Transverse colon (tissue), 4 donors: ENCODE measurements at regions not wholly inside any gene's neighbourhood (a gene's known extent, or its start where the extent isn't known, plus 50 kb on each side); places are given as distances from the start of the nearest gene placed in this dataset.

Source experiments
- DNase-seq: peaks from one replicate; pipeline ENCODE4 v3.0.0-alpha.2; 2019
- H3K27ac ChIP-seq, 4 donors: fragments of 200-600 bp; sonication (generic); 2 replicates each; pipeline ENCODE4 v1.5.1; 2016 to 2018; ENCODE audit warnings: inconsistent platforms in 4 of 4
- H3K27me3 ChIP-seq: fragments of 200-600 bp; sonication (generic); 2 replicates; pipeline ENCODE4 v1.5.1; 2017; ENCODE audit warnings: inconsistent platforms
- H3K36me3 ChIP-seq, 4 donors: fragments of 200-600 bp; sonication (generic); 2 replicates each; pipeline ENCODE4 v1.5.1; 2017 to 2019; ENCODE audit warnings: inconsistent platforms in 4 of 4
- H3K4me1 ChIP-seq, 4 donors: fragments of 200-600 bp; sonication (generic); 2 replicates each; pipeline ENCODE4 v1.5.1; 2017 to 2020; ENCODE audit warnings: inconsistent platforms in 4 of 4
- H3K4me3 ChIP-seq, 4 donors: fragments of 200-600 bp; sonication (generic); 1 replicate in 1 of 4; 2 replicates in 3 of 4; pipeline versions ENCODE4 v1.5.1 to v1.6.1; 2017 to 2019; ENCODE audit warnings: inconsistent platforms in 4 of 4
- H3K9me3 ChIP-seq, 2 donors: fragments of 200-600 bp; sonication (generic); 2 replicates each; pipeline ENCODE4 v1.5.1; 2017 to 2019; ENCODE audit warnings: inconsistent platforms in 2 of 2
- EP300 ChIP-seq: sonication (generic); formaldehyde crosslinking; IDR thresholded peaks from one replicate; pipeline ENCODE4 v1.6.1; 2017; ENCODE audit warnings: antibody characterized with exemption, low read depth
- POLR2A ChIP-seq: fragments of 450-650 bp; IDR thresholded peaks from one replicate; pipeline ENCODE4 v1.6.1; 2016; ENCODE audit warnings: antibody characterized with exemption, mild to moderate bottlenecking, moderate library complexity
- POLR2AphosphoS5 ChIP-seq, 3 donors: sonication (generic); formaldehyde crosslinking; IDR thresholded peaks; one replicate each; pipeline ENCODE4 v1.6.1; 2016; ENCODE audit warnings: antibody characterized with exemption in 3 of 3
- WGBS, 2 donors: methylation state at CpG; one replicate each; pipeline ENCODE4 v1.1.5; 2018; ENCODE audit warnings: low coverage in 1 of 2; 5-methylcytosine and 5-hydroxymethylcytosine counted together
- in situ Hi-C, 4 donors: fragments of 200-750 bp; cut with MboI; loops; one replicate each; pipeline versions ENCODE4 v1.15.0 to v1.15.1; 2017; ENCODE audit warnings: low sequenced_read_pairs in 3 of 4, low pct_ligation_motif_present in 1 of 4, low pct_unique_long_range_greater_than_20kb in 1 of 4
- intact Hi-C: fragments of 100-400 bp; cut with DNase I; formaldehyde crosslinking; loops from one replicate; pipeline ENCODE4 v1.15.1; 2023; ENCODE audit warnings: low total_unique reads
- TF ChIP-seq, protein P1 (sequence below), 5 experiments: fragments of 200-600 bp in 3 of 5; fragments of 450-650 bp in 2 of 5; sonication (generic) in 3 of 5; IDR thresholded peaks; 1 replicate in 2 of 5; 2 replicates in 3 of 5; pipeline ENCODE4 v1.5.1; 2016 to 2017; ENCODE audit warnings: antibody characterized with exemption in 5 of 5, inconsistent platforms in 3 of 5, mild to moderate bottlenecking in 2 of 5, moderate library complexity in 1 of 5

DNA sequence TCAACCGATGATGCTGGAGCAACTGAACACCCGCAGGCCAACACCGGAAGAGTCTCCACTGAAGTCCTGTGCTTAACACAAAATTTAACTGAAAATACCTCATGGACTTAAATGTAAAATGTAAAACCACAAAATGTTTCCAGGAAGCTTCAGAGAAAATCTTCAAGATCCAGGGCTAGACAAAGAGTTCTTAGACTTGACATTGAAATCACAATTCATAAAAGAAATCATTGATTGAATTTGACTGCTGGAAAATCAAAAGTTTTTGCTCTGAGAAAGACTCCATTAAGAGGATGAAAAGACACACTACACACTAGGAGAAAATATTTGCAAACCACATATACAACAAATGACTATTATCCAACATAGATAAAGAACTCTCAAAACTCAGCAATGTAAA, 234.7 kb upstream of the PPP2R2D start:
- Histone ChIP-seq H3K4me1 (no peaks in the 10 kb centered on the region), H3K27ac (no peak overlapping the region), H3K36me3 (no peaks in the 10 kb centered on the region), H3K9me3 (no peaks in the 10 kb centered on the region), H3K27me3 (no peaks in the 10 kb centered on the region), H3K4me3 (no peak overlapping the region)
- 95% methylated on average over 3 of the region's 3 CpGs; no CpG with 5 or more reads in 1 of the 2 donors for WGBS, 2 donors
- DNase-seq: no peak
- intact Hi-C loops: no loop called here
- in situ Hi-C loops: no loop called here
- TF ChIP-seq POLR2AphosphoS5 (IDR thresholded peaks at IDR 0.05) (no peak), EP300 (no peak), POLR2A (no peak)
- TF ChIP-seq, protein P1, sequence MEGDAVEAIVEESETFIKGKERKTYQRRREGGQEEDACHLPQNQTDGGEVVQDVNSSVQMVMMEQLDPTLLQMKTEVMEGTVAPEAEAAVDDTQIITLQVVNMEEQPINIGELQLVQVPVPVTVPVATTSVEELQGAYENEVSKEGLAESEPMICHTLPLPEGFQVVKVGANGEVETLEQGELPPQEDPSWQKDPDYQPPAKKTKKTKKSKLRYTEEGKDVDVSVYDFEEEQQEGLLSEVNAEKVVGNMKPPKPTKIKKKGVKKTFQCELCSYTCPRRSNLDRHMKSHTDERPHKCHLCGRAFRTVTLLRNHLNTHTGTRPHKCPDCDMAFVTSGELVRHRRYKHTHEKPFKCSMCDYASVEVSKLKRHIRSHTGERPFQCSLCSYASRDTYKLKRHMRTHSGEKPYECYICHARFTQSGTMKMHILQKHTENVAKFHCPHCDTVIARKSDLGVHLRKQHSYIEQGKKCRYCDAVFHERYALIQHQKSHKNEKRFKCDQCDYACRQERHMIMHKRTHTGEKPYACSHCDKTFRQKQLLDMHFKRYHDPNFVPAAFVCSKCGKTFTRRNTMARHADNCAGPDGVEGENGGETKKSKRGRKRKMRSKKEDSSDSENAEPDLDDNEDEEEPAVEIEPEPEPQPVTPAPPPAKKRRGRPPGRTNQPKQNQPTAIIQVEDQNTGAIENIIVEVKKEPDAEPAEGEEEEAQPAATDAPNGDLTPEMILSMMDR (IDR thresholded peaks at IDR 0.05): no peak

DNA sequence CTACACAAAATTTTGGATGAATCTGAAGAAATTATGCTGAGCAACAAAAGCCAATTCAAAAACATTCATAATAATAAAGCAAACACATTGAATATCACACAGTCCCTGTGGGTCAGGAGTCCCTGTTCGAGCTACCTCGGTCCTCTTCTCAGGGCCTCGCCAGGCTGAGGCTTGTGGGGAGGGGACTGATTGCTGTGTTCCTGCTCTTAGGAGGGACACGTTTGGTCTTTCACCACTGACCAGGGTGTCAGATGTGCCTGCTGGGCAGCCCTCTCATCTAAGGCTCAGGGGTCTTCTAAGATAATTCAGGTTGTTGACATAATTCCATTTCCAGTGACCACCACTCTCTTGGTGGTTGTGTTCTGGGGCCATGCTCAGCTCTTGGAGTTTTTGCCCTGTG, 233.8 kb upstream of the PPP2R2D start:
- intact Hi-C loops (no loop called here), in situ Hi-C loops (no loop called here)
- H3K36me3 ChIP-seq: no peaks in the 10 kb centered on the region
- H3K4me3 ChIP-seq: no peak overlapping the region
- TF ChIP-seq EP300: no peak
- TF ChIP-seq, protein P1 (IDR thresholded peaks at IDR 0.05): no peak
- TF ChIP-seq POLR2A: no peak
- no peak for TF ChIP-seq POLR2AphosphoS5 (IDR thresholded peaks at IDR 0.05)
- WGBS, 2 donors: 70% methylated on average over 4 of the region's 4 CpGs; no CpG with 5 or more reads in 1 of the 2 donors
- no peaks in the 10 kb centered on the region for H3K4me1 ChIP-seq
- no peak overlapping the region for H3K27ac ChIP-seq
- DNase-seq: no peak
- H3K9me3 ChIP-seq: no peaks in the 10 kb centered on the region
- no peaks in the 10 kb centered on the region for H3K27me3 ChIP-seq

DNA sequence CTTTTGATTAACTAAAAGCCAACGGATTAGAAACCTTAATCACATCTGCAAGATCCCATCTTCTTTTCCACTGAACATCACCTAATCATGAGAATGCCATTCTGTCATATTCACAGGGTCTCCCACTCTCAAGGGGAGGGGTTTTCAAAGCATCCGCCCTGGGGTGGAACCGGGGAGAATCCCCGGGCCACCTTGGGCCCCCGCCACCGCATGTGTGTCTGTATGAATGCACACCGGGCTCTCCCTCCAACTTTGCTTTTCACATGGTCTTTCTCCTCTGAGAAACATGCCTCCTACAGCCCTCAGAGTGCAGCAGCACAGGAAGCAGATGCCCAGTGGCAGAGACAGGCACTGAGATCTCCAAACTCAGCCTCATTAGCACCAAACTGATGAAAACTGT, 233.2 kb upstream of the PPP2R2D start:
- intact Hi-C loops: no loop called here
- Histone ChIP-seq H3K4me1 (no peaks in the 10 kb centered on the region), H3K27ac (no peak overlapping the region), H3K4me3 (no peak overlapping the region), H3K27me3 (no peaks in the 10 kb centered on the region), H3K36me3 (no peaks in the 10 kb centered on the region), H3K9me3 (no peaks in the 10 kb centered on the region)
- DNase-seq: no peak
- TF ChIP-seq POLR2AphosphoS5 (IDR thresholded peaks at IDR 0.05) (no peak), POLR2A (no peak), EP300 (no peak)
- TF ChIP-seq, protein P1 (IDR thresholded peaks at IDR 0.05): no peak
- in situ Hi-C loops: no loop called here
- WGBS, 2 donors: 66 to 90% methylated on average over 4 to 7 of the region's 7 CpGs

DNA sequence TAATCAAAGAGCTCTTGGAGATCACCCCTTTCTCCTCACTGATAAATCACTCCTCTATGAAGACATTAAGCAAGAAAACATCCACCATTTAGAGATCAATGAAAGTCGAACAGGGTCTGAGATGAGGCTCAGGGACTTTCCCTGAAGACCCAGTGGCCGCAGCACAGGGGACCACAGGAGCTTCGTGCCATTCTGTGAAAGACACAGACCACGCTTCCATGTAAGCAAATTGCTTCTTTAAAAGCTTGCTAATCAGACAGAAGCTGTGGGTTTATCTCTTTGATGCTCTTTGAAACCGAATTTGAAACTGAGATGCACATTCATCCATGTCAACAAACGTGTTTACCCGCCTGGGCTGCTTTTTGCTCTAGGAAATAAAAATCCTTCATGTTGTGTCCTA, 231.9 kb upstream of the PPP2R2D start:
- no peak overlapping the region for H3K27ac ChIP-seq
- no peak overlapping the region for H3K4me3 ChIP-seq
- TF ChIP-seq, protein P1 (IDR thresholded peaks at IDR 0.05): no peak
- TF ChIP-seq EP300 (no peak), POLR2AphosphoS5 (IDR thresholded peaks at IDR 0.05) (no peak), POLR2A (no peak)
- no peaks in the 10 kb centered on the region for H3K9me3 ChIP-seq
- 0 to 42% methylated on average over 1 to 7 of the region's 7 CpGs for WGBS, 2 donors
- DNase-seq: no peak
- no peaks in the 10 kb centered on the region for H3K4me1 ChIP-seq
- no peaks in the 10 kb centered on the region for H3K36me3 ChIP-seq
- H3K27me3 ChIP-seq: no peaks in the 10 kb centered on the region
- intact Hi-C loops: no loop called here
- in situ Hi-C loops: no loop called here
